ENCODE measurements at regions not wholly inside any gene's neighbourhood (a gene's known extent, or its start where the extent isn't known, plus 50 kb on each side); places are given as distances from the start of the nearest gene placed in this dataset.

GRCh38 chr9:11338130-11338529, 725.3 kb upstream of the PTPRD start:
- no peak for DNase-seq

GRCh38 chr9:11340654-11341053, 727.9 kb upstream of the PTPRD start:
- DNase-seq, result no peak

GRCh38 chr9:11347437-11347836, 734.6 kb upstream of the PTPRD start:
- peak; percentile 25 for DNase-seq

GRCh38 chr9:11348366-11348765, 735.6 kb upstream of the PTPRD start:
- no peak for DNase-seq

- no peak for DNase-seq
Measured at GRCh38 chr9:11349187-11349586, 736.4 kb upstream of the PTPRD start.

- DNase-seq, result peak; percentile 78
Measured at GRCh38 chr9:11352612-11353011, 739.8 kb upstream of the PTPRD start.

- DNase-seq, result peak; percentile 60
Measured at GRCh38 chr9:11356067-11356466, 743.3 kb upstream of the PTPRD start.

- DNase-seq, result no peak
Measured at GRCh38 chr9:11366585-11367129, 753.9 kb upstream of the PTPRD start.

GRCh38 chr9:11374926-11375325, 762.1 kb upstream of the PTPRD start:
- no peak for DNase-seq

GRCh38 chr9:11402621-11403020, 789.8 kb upstream of the PTPRD start:
- DNase-seq, result no peak

- no peak for DNase-seq
Measured at GRCh38 chr9:11414241-11414640, 801.4 kb upstream of the PTPRD start.

- DNase-seq, result peak; percentile 32
Measured at GRCh38 chr9:11417782-11418181, 805.0 kb upstream of the PTPRD start.

- DNase-seq, result no peak
Measured at GRCh38 chr9:11431490-11431889, 818.7 kb upstream of the PTPRD start.

GRCh38 chr9:11432361-11432760, 819.6 kb upstream of the PTPRD start:
- no peak for DNase-seq

GRCh38 chr9:11443631-11444030, 830.8 kb upstream of the PTPRD start:
- no peak for DNase-seq

- DNase-seq, result peak; percentile 96
Measured at GRCh38 chr9:11457825-11458790, 845.3 kb upstream of the PTPRD start.

- no peak for DNase-seq
Measured at GRCh38 chr9:11469745-11470144, 856.9 kb upstream of the PTPRD start.

- peak; percentile 37 for DNase-seq
Measured at GRCh38 chr9:11471321-11471720, 858.5 kb upstream of the PTPRD start.

- DNase-seq, result no peak
Measured at GRCh38 chr9:11500780-11501179, 888.0 kb upstream of the PTPRD start.

GRCh38 chr9:11506980-11507379, 894.2 kb upstream of the PTPRD start:
- no peak for DNase-seq

GRCh38 chr9:11537566-11537965, 924.8 kb upstream of the PTPRD start:
- DNase-seq, result no peak

- DNase-seq, result no peak
Measured at GRCh38 chr9:11542781-11543180, 930.0 kb upstream of the PTPRD start.

- no peak for DNase-seq
Measured at GRCh38 chr9:11546231-11546630, 933.4 kb upstream of the PTPRD start.

GRCh38 chr9:11549311-11549794, 936.6 kb upstream of the PTPRD start:
- no peak for DNase-seq

All from NCI-H69 (cell line).